ENCODE measurements at regions not wholly inside any gene's neighbourhood (a gene's known extent, or its start where the extent isn't known, plus 50 kb on each side); places are given as distances from the start of the nearest gene placed in this dataset.

DNA sequence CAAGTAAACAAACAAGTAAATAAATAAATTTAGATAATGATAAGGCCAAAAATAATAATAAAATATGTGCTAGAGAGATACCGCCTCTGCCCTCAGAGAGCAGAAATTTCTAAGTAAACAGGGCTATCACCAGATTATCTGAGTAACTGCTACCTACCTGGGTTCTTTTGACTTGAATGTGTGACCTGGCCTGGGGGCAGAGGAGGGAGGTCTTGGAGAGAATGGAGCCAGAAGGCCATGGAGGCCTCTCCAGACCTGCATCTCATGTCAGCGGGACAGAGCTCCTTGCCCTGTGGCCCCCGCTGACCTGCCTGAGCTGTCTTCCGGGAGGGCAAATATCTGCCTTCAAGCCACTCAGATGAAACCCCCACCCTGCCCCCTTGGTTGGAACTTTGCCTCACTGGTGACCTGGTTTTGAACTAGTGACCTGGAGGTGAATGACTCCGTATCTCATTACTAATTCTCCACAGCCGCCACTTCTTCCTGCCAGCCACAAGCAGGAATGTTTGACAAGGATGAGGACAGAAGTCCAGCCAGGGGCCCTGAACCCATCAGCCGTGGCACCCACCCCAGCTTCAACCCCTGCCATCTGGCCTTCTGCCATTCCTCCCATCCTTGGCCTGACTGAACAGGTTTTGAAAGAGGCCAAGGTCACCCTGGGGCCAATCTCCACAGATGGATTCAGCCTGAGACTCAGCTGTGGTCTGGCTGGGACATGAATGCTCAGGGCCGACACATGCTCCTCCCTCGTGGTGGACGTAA, 86.8 kb upstream of the PARP11 start:
- no peak for DNase-seq

DNA sequence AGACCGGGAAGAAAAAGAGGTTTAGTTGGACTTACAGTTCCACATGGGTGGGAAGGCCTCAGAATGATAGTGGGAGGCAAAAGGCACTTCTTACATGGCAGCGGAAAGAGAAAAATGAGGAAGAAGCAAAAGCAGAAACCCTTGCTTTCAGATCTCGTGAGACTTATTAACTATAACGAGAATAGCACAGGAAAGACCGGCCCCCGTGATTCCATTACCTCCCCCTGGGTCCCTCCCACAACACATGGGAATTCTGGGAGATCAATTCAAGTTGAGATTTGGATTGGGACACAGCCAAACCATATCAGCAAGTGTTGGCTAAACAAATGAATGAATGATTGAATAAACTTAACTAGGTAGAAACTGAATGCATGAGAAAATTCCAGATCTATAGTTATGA, 85.3 kb upstream of the PARP11 start:
- DNase-seq = no peak

- no peak for DNase-seq
These were observed 78.4 kb upstream of the PARP11 start for GRCh38 chr12:3951380-3952135.

- no peak for DNase-seq
These were observed 77.6 kb upstream of the PARP11 start for GRCh38 chr12:3950714-3951320.

DNA sequence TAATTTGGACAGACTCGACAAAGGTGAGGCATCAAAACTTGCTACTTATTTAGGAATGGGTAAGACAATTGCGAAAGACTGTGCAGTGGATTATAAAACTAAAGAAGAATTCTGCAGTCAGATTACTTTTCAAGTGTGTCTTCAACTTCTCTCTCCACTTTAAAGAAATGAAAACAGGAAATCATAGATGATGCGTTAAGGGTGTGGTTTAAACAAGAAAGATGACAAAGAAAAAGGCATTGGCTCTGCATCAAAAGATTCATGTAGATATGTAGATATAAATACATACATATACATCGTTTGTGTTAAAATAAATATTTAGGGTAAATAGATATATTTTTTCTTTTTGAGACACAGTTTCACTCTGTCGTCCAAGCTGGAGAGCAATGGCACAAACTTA, 74.6 kb upstream of the PARP11 start:
- DNase-seq = no peak

GRCh38 chr12:3945671-3946070, 72.5 kb upstream of the PARP11 start:
- DNase-seq = no peak

DNA sequence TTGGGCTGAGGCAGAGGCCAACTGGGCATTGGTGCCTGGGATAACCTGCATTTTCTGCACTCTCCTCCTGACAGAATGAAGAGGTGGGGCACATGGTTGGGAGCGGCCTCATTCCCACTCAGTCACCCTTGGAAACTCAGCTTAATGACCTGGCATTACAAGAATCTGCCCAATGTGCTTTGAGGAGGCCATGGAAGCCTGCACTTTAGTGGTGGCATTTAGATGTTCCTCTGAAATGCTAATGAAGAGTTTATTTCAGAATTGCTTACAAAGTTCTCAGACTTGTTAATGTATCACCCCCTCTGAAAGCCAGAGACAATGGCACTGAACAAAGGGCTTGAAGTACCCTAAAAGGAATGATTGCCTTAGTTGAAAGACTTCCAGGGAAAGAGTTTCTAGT, 71.4 kb upstream of the PARP11 start:
- no peak for DNase-seq

GRCh38 chr12:3938042-3938544, 64.9 kb upstream of the PARP11 start:
- no peak for DNase-seq

DNA sequence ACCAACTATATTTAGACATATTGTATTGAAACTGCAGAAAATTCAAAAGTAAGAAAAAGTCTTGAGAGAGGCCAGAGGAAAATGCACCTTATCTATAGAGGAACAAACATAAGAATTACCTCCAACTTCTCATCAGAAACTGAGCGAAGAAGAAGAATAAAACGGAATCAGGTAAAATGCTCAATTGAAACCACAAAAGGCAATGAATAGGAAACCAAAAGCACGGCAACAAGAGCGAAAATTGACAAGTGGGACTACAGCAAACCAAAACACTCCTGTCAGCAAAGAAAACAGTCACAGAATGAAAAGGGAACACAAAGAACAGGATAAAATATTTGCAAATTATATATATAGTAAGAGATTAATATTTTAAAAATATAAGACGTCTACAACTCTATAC, 61.9 kb upstream of the PARP11 start:
- DNase-seq = no peak

- DNase-seq = no peak
These were observed 60.6 kb upstream of the PARP11 start for GRCh38 chr12:3933819-3934192.

- no peak for DNase-seq
These were observed 60.0 kb upstream of the PARP11 start for GRCh38 chr12:3933074-3933818.

GRCh38 chr12:3931776-3932175, 58.6 kb upstream of the PARP11 start:
- DNase-seq = peak; percentile 62

DNA sequence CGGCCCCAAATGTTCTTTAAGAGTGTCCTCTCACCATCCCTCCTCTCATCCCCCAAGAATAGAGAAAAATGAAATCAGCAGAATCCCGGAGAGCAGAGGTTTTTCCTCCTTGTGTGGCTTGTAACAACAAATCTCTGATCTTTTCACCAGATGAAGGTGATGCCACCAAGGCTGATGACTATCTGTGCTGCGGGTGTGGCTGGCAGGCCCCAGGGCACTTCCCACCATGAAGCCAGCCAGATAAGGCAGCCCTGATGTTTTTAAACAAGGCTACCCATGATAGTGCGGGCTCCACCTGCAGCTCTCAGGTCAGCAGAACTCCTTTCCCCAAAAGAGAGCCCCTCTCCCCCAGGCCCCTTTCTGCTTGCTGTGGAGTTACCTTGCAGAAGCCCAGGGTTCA, 58.0 kb upstream of the PARP11 start:
- DNase-seq = no peak

- DNase-seq = no peak
These were observed 56.8 kb upstream of the PARP11 start for GRCh38 chr12:3929875-3930615.

DNA sequence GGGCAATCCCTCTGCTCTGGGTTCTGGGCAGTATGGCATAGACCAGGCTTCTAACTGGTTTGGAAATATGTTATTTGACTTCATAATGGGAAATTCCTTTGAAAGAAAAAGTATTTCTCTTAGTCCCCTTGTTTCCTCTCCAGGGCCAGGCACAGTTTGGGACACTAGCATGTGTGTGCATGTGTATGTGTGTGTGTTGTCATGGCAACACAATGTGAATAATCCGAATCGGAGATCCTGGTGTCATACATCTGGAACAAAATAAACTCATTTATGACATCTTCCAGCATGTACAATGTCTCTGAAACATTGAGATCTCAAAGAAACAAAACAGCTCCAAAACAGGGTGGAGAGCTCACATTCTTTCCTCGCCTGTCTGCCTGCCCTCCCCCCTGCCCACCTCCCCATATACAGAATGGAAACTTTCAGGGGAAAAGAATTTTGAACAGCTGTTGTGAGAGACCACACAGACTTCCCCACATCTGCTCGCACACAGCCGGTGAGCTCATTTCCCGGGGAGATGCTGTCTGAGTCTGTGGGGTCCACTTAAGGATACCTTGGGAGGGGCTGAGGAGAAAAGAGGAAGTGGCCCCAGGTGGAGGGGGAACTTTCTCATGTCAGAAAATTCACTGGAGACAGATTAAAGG, 55.5 kb upstream of the PARP11 start:
- DNase-seq = peak; percentile 68

- DNase-seq = no peak
These were observed 52.4 kb upstream of the PARP11 start for GRCh38 chr12:3925621-3926020.

GRCh38 chr12:3924761-3925160, 51.6 kb upstream of the PARP11 start:
- DNase-seq = no peak

GRCh38 chr12:3923021-3923420, 49.8 kb upstream of the PARP11 start:
- no peak for DNase-seq

All from renal pelvis (tissue), 1 donor.